GM19452 (cell line): ENCODE measurements at regions not wholly inside any gene's neighbourhood (a gene's known extent, or its start where the extent isn't known, plus 50 kb on each side); places are given as distances from the start of the nearest gene placed in this dataset.

ENCODE experiments used
- ATAC-seq: cut with Tn5 transposase; IDR thresholded peaks from one replicate; pipeline ENCODE4 v1.9.1; 2021; ENCODE audit not compliant: unreplicated experiment

DNA sequence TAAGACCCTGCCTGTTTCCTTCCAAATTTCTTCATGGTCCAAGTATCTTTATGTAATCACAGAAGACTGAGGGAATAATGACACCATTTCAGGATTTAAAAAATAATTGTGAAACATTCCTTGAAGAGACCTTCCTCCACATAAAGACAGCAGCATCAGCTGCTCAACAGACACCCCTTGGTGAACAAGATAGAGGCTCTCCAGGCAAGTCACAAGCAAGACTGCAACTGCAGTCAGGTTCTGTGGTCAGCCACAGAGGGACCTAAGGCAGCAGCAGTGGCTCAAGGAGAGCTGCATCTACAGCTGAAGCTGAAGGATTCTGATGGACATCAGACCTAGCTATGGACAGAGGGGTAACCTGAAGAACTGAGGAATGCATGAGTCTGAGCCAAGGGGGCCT is 97.2 kb upstream of the C3orf80 start:
- peak; percentile 42 for ATAC-seq

DNA sequence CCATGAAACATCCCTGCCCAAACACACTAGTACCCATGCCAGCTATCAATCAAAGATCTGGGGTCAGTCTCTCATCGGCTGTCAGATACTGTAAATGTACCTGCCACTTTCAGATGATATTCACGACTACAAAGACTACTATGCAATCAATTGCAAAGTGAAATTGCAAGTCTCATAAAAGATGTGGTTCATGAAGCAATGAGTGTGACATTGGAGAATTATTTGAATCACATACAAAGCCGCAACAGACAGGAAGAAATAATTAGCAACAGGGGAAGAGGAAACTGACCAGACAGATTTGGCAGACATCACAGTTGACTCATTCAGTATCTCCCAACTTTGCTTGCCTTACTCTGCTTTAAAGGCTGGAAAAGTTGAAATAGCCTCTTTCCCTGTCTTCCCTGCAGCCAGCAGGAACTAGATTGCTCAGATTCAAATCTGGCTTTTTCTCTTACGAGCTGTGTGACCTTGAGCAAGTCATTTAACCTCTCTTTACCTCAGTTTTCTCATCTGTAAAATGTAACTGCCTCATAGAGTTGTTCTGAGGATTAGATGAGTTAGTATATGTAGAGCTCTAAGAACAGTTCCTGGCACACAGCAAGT is 95.7 kb upstream of the C3orf80 start:
- ATAC-seq = peak; percentile 57

DNA sequence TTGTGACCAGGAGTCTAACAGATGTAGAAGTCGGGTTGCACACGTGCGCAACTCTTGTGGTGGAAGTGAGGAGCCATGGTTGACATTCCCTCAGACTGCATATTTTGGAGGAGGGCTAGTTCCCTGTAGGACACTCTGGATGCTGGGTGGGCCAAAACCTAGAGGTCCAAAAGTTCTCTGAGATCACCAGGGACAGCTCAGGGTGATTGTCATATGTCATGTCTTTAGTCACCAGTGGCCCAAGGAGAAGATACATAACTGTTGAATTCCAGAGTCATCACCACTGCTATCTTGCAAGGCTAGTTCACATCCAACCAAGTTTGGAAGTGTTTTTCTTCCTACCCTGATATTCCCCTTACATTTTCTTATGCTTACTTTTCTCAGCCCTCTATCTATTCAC is 95.2 kb upstream of the C3orf80 start:
- no peak for ATAC-seq

DNA sequence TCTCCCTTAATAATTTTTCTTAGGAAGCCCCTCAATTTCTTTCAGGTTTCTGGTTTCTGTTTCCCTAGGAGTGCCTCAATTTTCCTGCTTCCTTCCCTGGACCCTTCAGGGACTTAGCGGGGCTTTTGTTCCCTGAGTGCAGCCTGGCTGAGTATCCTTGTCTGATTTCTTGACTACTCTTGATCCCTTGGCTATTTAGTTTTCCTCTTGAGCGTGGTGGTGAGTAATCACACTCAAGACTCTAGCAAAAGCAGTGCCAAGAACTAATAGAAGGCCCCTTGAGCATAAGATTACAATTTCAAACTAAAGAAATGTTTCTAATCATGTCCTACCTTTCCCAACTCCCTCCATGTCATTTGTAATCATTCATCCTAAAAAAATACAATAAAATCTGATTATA is 94.3 kb upstream of the C3orf80 start:
- ATAC-seq = no peak

DNA sequence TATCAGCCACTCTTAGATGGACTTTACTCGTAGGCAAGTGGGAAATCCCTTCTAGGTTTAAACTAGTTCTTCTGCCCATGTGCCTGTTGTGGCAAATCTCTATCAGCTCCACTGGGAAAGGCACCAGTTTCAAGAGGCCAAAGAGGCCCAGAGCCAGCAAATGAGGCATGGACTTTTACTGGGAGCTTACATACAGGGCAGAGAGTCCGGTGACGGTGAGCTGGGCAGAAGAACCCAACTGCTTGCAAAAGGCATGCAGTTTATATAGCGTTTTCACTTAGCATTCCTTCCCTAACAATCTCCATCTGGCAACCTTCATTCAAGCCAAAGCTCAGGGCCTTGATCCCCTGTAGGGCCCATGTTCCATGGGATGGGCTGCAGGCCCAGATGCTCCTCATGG is 93.0 kb upstream of the C3orf80 start:
- ATAC-seq = no peak

DNA sequence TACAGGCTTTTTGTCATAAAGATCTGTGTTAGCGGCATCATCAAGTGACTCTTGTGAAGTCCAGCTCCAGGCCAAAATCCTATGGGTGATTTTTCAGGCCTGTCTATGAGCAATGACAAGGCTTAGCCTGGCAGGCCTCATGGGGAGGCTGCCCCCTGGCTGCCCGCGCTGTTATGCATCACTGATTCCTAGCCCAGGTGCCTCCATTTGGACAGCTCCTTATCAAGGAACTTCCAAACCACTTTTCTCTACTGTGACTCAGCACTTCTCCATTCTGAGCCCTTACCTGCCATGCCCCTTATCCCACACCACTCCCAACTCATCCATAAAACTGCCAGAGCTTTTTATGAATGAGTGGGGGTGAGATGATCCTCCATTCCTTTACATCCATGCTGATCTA is 91.5 kb upstream of the C3orf80 start:
- no peak for ATAC-seq

DNA sequence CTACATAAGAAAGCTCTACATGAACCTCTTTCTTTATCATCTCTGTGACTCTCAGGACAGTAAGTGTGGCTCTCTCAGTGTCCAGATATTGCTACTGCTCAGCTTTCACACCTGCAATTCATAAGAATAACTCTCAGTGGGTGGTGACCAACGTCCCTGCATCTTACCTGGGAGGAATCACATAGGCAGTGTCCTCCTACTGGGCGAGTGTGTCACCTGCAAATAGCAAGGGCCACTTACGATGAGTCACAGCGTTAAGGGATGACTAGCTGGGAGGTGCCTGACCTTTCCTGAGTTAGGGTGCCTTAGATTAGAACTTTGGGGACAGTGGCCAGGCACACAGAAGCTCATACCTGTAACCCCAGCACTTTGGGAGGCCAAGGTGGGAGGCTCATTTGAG is 90.8 kb upstream of the C3orf80 start:
- ATAC-seq = no peak

DNA sequence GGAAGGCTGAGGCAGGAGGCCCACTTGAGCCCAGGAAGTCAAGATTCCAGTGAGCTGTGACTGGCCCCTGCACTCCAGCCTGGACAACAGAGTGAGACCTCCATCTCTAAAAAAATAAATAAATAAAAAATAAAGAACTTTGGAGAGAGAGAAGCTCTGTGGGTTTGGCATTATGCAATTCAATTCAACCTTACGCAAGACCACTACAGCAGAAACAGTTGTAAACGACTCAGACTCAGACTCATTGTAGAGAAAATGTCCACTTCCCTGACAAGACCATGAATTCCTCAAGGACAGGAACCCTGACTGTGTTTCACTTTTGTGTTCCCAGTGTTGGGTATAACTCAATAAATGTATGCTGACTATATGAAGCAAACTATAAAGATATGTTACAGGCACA is 90.3 kb upstream of the C3orf80 start:
- ATAC-seq = no peak

DNA sequence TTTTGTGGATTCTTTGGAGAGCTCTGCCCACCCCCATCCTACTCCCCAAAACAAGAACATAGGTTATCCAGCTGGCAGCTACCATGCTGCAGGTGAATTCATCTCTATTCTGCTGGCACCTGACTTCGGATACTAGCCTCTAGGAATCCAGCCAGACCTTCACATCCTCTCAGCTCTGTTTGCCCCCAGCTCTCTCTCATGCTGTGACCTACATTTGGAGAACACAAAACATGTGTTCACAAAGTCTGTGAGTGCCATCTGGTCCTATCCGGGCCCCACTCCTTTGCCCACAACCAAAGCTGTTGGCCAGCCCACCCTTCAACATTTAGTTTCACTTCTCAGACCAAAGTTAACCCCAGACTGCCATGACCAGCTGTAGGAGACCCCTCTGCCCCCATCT is 89.4 kb upstream of the C3orf80 start:
- peak; percentile 34 for ATAC-seq

DNA sequence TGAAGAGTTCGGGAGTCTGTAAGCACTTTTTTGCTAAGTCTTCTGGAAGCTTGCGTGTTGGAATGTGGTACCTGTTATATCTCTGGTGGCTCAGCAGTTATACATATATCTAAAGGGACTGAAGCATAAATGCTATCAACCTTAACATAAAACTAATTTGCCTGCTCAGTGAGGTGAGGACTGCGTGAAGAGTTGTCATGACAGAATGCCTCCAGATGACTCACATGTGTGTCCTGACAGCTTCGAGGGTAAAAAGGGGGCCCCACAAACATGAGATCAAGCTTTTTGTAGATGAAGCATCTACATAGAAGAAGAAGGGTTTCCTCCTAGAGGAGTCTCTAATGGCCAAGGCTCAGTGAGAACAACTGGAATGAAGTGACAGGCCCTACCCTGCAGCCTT is 88.8 kb upstream of the C3orf80 start:
- peak; percentile 47 for ATAC-seq

DNA sequence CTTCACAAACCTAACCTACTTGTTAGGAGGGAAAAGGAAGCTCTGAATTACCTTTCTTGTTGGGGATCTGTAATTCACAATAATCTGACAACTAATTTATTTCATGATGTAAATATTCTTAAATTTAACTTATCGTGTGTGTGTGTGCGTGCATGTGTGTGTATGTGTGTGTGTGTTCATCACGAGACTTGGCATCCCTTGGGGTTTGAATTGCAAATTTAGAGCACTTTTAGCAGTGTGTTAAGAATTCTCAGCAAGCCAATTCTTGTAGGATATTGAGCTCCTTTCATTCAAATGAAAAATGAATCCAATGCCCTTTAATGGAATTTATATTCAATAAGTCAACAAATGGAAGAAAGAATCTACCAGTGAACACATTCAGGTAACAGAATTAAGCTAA is 85.9 kb upstream of the C3orf80 start:
- ATAC-seq = no peak

DNA sequence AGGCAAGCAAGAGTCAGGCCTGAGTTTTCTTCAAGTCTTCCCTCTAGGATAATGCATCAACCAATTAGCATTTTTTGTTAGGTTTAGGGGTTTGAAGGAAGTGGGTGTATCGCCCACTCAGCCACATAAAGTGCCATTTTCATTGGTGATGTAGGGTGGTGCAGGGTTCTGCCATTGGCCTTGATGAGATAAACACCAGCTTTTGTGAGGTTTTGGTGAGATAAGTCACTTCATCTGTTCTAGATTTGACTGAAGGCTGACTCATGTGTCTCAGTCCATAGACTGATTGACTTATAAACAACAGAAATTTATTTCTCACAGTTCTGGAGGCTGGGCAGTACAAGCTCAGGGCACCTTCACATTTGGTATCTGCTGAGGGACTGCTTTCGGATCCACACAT is 84.5 kb upstream of the C3orf80 start:
- no peak for ATAC-seq

DNA sequence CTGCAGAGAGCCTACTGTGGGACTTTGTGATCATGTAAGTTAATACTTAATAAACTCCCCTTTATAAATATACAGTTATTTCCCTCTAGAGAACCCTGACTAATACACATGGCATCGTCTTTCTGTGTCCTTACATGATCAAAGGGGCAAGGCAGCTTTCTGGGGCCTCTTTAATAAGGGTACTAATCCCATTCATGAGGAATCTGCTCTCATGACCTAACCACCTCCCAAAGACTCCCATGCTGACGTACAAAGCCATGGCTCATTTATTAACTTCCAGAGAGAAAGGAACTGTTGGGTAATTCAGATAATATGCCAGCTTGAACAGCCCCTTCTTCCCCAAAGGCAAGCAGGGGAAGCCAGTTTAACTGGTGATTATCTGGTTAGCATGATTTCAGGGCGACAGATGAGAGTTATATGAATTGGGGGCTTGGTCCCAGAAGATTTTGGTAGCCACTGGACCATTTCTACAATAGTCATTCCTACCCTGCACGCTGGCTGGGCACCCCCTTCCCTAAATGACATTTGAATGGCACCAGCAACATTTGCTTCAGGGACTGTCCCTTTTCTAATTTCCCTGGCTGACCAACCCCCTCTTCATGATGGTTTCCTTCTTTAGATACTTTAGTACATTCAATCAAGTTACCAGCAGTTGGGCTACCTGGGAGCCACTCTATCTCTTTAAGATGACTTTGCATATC is 83.6 kb upstream of the C3orf80 start:
- no peak for ATAC-seq

DNA sequence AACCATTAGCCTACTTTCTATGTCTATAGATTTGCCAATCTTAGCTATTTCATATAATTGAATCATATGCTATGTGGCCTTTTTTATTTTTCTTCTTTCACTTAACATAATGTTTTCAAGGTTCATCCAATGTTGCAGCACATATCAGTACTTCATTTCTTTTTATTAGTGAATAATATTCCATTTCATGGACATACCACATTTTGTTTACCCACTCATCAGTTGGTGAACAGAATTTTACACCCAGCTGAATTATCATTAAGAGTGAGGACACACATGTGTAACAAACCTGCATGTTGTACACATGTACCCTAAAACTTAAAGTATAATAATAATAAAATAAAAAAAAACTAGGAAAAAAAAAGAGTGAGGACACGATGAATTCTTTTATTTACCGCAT is 81.7 kb upstream of the C3orf80 start:
- ATAC-seq = no peak

DNA sequence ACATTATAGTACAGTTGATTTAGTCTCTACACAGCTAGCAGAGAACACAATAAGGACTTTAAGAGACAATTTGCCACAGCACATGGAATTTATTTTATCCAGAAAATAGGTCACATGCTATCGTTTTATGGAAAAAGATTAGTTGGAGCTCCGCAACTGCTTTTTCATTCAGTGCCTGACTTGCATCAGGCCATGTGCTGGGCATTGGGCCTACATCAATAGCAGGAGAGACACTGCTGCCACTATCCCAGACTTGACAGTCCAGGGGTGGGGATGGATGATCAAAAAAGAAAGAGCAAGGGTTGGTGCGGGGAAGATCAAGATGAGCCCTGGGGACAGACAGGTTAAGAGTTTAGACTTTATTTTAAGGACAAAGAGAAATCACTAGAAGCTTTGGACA is 75.2 kb upstream of the C3orf80 start:
- no peak for ATAC-seq

DNA sequence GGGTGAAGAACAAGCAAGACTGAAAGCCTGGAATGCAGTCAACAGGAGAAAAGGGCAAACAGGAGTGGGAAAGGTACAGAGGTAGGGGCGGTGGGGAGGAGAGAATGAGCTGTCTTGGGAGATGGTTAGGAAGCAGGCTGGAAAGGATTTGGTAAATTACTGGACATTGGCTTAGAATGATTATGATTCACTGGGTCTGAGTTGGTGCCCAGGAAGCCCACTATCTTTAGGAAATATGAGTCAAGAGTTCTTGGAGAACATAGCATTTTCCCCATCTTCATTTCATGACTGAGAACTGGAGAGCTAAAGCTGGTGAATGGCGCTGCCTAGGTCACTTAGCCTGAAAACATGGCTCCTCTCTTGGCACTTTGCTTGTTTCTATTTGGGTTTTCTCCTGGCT is 74.7 kb upstream of the C3orf80 start:
- ATAC-seq = no peak

DNA sequence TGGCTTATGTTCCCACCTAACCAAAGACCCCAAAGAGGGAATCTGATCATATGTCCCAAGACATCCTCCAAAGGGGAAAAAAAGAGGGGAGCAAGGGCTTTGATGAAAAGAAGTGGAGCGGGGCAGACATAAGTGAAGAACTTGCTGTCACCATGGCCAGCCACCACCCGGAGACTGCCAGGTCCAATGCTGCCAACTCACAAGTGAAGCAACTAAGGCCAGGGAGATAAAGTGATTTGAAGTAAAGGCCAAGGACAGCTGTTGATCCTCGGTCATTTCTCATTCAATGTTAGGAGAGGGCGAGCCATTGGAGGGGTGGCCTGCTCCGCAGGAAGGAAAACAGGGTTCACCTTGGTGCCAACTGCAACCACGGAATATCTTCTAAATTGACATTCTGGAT is 72.6 kb upstream of the C3orf80 start:
- no peak for ATAC-seq

DNA sequence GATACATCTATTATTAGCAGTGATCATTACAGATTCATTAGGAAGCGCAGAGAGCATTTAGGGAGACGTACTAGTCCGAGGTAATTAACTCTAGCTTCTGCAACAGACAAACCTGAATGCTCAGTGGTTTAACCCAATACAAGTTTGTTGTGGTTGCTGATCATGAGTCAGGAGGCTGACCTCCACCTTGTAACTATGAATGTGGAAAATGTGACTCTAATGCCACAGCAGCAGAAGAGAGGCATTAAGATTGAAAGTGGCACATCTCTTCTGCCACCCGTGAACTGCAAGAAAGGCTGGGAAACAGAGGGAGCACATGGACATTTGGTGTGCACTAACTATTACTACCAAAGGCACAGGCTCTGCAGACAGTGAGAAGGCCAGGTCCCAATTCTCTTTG is 71.2 kb upstream of the C3orf80 start:
- no peak for ATAC-seq

DNA sequence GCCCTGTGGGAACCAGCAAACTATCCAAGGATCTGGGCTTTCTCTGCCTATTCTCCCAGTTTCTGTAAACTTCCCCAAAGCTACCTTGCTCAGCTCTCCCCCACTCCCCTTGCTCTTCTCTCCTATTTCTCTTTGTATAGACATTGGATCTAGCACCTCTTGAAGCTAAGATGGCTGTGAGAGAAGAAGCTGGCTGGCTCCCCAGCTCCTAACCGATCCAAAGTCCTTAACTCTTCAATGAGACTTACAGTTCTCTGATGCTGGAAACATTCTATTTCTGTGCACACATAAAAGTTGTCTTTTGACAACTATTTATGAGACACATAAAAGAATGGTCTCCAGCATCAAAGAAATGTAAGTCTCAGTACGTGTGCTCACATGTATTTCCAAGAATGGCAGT is 70.6 kb upstream of the C3orf80 start:
- no peak for ATAC-seq

DNA sequence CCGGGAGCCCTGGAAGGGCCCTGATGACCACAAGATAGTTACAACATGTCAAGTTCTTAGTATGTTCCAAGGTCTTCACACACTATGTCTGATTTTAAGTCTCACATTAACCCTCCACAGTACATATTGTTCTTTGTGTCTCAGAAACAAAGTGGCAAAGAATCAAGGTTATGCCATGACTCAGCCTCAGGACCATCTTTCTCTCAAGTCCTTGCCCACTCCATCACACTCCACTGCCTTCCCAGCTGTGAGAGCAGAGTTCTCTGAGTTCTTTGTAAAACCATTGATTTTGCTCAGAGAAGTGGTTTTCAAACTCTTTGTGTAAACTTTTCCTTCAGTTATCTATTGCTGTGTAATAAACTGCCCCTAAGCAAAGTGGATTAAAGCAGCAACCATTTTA is 67.9 kb upstream of the C3orf80 start:
- ATAC-seq = no peak

DNA sequence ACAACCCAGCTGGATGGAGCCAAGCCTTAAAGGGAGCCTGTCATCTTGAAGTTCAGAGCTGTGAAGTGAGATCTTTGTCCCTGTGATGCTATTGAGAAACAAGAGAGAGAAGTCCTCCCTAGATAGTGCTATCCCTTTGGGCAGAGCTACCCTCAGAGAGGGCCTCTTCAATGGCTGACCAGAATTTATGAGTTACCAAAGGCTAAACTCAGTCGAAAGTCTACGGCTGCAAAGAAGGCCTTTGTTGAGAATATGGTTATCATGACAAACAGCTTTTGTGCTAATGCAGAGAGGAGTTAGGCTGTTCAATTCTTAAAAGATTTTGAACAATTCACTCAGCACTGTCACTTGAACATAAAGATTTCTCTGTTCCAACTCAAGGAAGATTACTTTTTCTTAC is 65.9 kb upstream of the C3orf80 start:
- no peak for ATAC-seq

DNA sequence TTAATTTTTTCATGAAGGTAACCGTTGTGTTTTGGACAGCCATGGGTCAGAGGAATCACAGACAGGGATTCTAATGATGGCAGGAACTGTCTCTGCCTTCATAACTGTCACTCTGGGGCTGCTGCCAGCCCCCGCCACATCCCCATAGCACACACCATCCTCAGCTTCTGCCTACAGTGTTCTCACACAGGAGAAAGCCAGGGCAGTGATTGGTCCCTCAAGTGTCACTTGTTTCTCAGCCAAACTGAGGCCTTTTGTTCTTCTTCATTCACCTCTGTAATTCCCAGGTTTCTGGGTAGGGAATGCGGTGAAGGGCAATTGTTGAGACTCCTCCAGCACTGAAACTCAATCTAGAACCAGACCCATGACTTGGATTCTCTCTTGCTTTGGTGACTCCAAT is 65.4 kb upstream of the C3orf80 start:
- no peak for ATAC-seq

DNA sequence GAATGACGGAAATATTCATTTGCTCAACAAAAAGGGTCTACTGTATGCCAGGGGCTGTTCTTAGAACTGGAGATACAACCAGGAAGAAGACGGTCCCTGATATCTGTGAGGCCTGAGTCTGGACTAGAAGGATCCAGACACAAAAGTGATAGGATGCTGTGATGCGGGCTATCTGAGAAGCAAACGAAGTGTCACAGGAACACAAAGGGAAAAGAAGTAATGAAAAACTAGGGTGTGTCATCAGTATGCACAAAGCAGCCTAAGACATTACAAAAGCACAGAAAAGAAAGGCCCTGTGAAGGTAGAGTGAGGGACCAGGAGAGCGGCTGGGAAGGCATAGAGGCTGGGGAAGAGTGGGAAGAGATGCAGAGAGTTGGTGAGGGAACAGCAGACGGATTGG is 63.3 kb upstream of the C3orf80 start:
- ATAC-seq = no peak
